ENCODE measurements at regions not wholly inside any gene's neighbourhood (a gene's known extent, or its start where the extent isn't known, plus 50 kb on each side); places are given as distances from the start of the nearest gene placed in this dataset.
"Not testable (repeated sequence)": the region's sequence is repeated elsewhere in the genome, so short reads cannot be mapped to it uniquely, and the experiment has no call there.

- TF ChIP-seq CTCF (conservative IDR thresholded peaks at IDR 0.05; ENCODE audit: low read depth, low read length): no peak
- no peak overlapping the region for H3K4me3 ChIP-seq (ENCODE audit: low read depth, low read length)
- DNase-seq (ENCODE audit: low read depth): no peak
Observed at GRCh38 chr17:52965856-52966255, 807.3 kb upstream of the CA10 start.

GRCh38 chr17:52961751-52962150 lies 803.2 kb upstream of the CA10 start:
- not testable (repeated sequence) for H3K4me3 ChIP-seq (ENCODE audit: low read depth, low read length); DNase-seq (ENCODE audit: low read depth)

GRCh38 chr17:52957411-52957810 lies 798.9 kb upstream of the CA10 start:
- DNase-seq (ENCODE audit: low read depth): no peak
- TF ChIP-seq CTCF (conservative IDR thresholded peaks at IDR 0.05; ENCODE audit: low read depth, low read length): no peak
- no peak overlapping the region for H3K4me3 ChIP-seq (ENCODE audit: low read depth, low read length)

- TF ChIP-seq CTCF (conservative IDR thresholded peaks at IDR 0.05; ENCODE audit: low read depth, low read length): no peak
Observed at GRCh38 chr17:52947418-52947817, 788.9 kb upstream of the CA10 start.

GRCh38 chr17:52938623-52939230 lies 780.2 kb upstream of the CA10 start:
- TF ChIP-seq CTCF (conservative IDR thresholded peaks at IDR 0.05; ENCODE audit: low read depth, low read length): no peak
- H3K4me3 ChIP-seq (ENCODE audit: low read depth, low read length): no peak overlapping the region
- no peak for DNase-seq (ENCODE audit: low read depth)

More at GRCh38 chr17:52947418-52947817, 788.9 kb upstream of the CA10 start:
- H3K4me3 ChIP-seq (ENCODE audit: low read depth, low read length): no peak overlapping the region
- DNase-seq (ENCODE audit: low read depth): no peak

- no peak overlapping the region for H3K4me3 ChIP-seq (ENCODE audit: low read depth, low read length)
- no peak for DNase-seq (ENCODE audit: low read depth)
- TF ChIP-seq CTCF (conservative IDR thresholded peaks at IDR 0.05; ENCODE audit: low read depth, low read length): no peak
Observed at GRCh38 chr17:52930581-52930980, 772.1 kb upstream of the CA10 start.

- DNase-seq (ENCODE audit: low read depth): no peak
- TF ChIP-seq CTCF (conservative IDR thresholded peaks at IDR 0.05; ENCODE audit: low read depth, low read length): no peak
- H3K4me3 ChIP-seq (ENCODE audit: low read depth, low read length): no peak overlapping the region
Observed at GRCh38 chr17:52930145-52930544, 771.6 kb upstream of the CA10 start.
